ENCODE measurements at regions not wholly inside any gene's neighbourhood (a gene's known extent, or its start where the extent isn't known, plus 50 kb on each side); places are given as distances from the start of the nearest gene placed in this dataset.

GRCh38 chr2:43055086-43055912, 171.1 kb downstream of the ZFP36L2 start:
- DNase-seq (ENCODE audit: low read depth): no peak

DNA sequence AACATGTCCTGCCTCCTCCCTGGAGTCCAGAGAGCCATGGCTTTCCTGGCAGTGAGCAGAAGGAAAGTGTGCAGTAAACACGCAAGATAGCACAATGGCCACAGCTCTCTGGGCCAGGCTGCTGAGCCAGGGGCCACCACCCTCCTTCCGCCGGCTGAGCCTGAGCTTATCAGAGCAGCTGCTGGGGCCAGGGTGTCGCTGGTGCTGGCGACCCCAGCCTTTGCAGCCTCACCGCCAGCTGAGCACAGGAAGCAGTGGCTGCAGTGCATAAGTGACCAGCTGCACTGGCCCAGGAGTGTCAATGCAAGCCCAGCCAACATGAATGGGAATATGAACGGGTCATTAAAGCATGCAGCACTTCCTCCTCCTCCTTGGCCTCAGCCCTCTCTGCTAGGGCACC, 172.0 kb downstream of the ZFP36L2 start:
- no peak for DNase-seq (ENCODE audit: low read depth)

DNA sequence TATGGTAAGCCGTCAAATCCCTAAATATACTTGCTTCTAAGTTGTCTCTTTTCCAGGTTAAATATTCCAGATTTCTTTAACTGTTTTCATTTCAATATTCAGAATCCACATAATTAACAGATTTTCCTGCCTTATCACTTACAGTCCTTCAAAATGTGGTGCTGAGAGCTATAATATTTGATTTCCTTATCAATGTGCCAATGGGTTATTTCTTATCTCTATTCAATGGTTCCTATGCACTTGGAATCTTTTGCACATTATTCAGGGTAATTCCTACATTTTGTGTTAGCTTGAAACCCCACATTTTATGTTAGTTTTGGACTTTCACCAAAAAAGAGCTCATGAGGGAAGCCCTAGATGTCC, 173.5 kb downstream of the ZFP36L2 start:
- DNase-seq (ENCODE audit: low read depth): no peak

- no peak for DNase-seq (ENCODE audit: low read depth)
Observed at GRCh38 chr2:43052204-43052943, 174.0 kb downstream of the ZFP36L2 start.

GRCh38 chr2:43051338-43051737, 175.1 kb downstream of the ZFP36L2 start:
- DNase-seq (ENCODE audit: low read depth): no peak

DNA sequence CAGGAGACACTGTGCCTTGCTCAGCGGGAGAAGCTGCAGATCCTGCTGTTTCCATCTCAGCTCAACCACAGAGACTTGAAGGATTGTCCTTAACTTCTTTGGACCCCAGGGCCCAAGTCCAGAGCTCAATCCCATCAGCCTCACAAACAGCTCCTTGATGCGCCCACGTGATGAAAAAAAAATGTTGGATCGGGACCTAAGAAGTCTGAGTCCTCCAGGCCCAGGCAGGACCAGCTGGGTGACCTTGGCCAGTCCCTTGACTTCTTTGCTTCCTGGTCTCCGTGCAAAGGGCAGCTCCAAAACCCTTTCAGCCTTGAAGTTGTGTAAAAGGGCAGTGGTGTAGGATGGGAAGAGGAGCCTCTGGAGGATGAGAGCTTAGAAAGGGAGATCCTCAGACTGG, 175.5 kb downstream of the ZFP36L2 start:
- DNase-seq (ENCODE audit: low read depth): no peak

DNA sequence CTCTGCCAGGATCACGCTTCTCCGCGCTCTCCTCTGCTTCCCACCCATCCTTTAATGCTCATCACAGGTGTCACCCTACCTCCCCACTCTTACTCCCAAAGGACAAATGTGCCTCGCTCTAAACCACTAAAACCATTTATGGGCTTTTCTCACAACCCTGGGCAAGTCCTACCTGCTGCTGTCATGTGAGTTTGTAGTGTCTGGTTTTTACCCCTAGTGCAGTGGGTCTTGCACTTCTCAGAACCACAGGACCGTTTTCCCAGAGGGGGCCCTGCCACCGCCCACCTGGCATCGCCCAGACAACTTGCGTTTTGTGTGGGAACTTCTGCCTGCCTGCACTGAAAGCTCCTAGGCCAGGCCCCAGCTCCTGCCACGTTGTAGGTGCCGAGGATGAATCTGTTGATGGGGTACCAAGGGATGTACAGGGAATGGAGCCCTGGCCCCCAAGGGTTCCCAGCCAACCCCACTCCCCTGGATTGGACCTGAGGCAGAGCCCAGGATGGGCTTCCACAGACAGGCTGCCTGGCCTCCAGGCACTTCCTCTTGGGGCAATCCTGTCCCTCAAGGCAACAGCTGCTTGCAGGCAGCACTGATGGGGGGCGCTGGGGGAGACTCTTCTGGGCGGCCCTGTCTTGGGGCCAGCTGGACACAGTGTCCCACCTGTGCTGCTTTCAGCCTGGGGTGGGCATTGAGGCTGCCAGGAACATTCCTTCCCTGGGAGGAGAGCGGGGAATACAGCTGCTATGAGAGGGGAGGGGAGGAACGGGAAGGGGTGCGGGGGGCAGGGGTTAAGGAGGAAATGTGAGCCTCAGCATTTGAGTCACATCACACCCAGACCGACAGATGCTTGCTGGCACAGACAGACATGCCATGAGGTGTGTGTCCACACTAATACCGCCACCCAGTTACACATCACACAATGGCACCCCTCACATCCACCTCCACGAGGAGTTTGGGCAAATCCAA, 176.3 kb downstream of the ZFP36L2 start:
- no peak for DNase-seq (ENCODE audit: low read depth)

DNA sequence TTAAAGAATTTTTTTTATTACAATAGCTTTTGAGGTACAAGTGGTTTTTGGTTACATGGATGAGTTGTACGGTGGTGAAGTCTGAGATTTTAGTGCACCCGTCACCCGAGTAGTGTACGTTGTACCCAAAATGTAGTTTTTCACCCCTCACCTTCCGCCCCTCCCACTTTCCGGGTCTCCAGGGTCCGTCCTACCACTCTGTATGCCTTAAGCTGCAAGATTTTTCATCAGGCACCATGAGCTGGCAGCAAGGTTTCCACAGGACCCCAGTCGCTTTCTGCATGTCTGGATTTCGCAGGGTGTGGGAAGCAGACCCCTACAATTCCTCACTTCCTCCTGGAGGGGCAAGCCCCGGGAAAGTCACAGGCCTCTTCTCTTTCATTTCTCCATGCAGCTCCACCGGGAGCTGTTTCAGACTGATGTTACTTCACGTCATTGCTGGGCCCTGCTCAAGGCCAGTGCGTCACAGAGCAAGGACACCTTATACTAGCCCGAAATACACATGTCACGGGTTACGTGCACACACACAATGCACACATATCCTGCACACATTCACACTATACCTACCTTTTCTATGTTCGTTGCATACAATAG, 179.1 kb downstream of the ZFP36L2 start:
- DNase-seq (ENCODE audit: low read depth): no peak

GRCh38 chr2:43045866-43046265, 180.5 kb downstream of the ZFP36L2 start:
- DNase-seq (ENCODE audit: low read depth): no peak

- DNase-seq (ENCODE audit: low read depth): no peak
Observed at GRCh38 chr2:43044093-43044681, 182.2 kb downstream of the ZFP36L2 start.

- no peak for DNase-seq (ENCODE audit: low read depth)
Observed at GRCh38 chr2:43043553-43043870, 182.9 kb downstream of the ZFP36L2 start.

DNA sequence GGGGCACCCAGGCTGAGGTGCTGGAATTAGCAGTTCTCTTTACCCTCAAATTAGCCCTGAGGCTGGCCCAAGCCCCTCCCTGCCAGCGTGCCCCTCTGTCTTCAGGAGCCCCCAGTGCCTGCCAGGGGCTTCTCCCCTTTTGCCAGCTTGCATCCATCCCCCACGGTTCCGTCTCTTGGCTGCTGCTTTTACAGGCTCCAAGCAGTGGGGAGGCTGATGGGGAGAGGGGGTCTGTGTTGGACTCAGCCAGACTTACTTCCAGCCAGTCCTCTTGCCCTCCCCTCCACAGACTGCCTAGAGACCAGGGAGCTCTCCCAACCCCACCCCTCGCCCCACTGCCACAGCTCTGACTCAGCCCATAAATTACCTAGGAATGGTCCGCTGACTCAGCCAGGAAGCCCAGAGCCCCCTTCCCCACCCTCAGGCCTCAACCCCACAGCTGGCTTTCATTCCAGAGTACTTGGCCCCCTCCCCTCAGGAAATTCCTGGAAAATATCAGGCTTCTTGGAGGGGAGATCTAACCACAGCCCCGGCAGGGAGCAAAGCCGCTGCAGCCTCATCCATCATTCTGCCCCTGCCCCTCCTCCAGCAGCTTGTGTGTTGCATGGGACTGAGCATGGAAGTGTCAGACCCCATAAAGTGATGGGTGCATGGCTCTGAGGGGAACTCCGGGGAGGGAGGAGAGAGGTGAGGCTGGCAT, 184.6 kb downstream of the ZFP36L2 start:
- DNase-seq (ENCODE audit: low read depth): no peak

- no peak for DNase-seq (ENCODE audit: low read depth)
Observed at GRCh38 chr2:43041173-43041591, 185.2 kb downstream of the ZFP36L2 start.

DNA sequence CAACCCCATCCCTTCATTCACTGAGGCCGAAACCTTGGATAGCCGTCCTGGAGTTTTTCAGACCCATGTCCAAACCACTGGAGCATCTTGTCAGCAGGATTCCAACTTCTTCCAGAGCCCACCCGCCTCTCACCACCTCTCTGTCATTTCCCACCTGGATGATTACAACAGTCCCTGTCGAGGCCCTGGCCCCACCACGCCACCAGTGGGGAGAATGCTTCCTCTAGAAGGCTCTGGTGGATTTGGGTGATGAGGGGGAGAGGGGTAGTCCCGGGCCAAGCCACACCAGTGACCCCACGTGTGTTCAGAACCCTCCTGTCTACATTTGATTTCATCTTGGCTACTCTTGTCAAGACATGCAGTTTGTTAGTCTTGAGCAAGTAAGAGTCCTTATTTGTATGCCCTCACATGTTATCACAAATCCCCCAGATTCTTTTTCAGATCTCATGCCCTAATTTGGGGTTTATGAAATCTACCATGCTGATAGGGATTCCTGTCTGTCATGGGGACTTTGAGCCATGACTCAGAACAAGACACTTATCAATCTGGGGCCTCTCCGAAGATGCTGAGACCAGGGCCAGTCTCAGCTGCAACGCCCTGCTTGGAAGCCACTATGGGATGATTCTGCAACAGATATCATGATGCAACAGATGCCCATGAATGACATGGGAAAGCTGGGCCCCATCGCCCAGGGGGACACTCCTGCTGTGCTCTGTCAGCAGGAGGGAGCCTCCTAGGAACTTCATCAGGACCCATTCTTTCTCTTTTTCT, 186.1 kb downstream of the ZFP36L2 start:
- DNase-seq (ENCODE audit: low read depth): no peak

DNA sequence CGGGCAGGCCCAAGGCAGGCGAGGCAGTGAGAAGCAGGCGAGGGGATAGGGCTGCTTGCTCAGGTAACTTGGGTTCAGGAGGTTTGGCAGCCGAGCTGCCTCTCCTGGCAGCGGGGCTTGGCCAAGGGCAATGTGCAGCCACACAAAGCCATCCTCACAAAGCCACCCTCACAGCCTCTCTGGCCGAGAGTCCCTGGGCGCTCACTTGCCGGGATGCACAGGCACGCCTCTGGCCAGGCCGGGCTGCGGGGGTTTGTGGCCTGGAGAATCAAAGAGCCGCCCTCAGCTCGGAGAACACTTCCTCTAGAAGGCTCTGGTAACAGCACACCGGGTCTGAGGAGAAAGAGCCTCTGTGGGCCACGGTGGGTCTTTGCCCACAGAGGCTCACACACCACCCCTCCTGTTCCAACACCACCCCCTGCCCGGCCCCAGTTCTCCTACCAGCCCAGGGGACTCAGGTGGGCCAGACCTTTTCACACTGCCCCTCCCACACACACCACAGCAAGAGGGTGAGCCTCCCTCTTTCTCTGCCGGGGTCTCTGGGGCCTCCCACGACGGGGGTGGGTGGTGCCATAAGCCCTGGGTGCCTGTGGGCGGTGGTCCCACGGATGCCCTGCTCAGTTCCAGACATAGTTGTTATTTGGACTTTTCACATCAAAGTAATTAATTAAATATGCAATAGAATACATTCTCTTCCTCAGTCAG, 186.9 kb downstream of the ZFP36L2 start:
- DNase-seq (ENCODE audit: low read depth): no peak

DNA sequence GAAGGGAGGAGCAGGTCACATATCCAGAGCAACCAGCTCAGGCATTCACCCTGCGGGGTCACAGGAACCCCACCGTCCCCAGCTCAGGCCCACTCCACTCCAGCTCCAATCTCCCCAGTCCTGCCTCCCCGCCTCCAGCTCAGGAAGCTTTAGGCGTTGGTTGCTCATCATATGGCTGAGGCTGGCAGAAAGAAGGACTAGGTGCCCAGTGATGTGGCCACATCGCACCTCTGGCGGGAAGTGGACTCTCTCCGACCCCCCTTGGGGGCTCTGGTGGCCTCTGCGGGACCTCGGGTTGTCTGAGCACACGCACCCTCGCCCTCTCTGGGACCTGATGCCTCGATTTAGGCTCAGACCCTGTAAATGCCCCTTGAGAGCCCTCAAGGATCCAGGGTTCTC, 187.7 kb downstream of the ZFP36L2 start:
- DNase-seq (ENCODE audit: low read depth): no peak

GRCh38 chr2:43038034-43038695, 188.2 kb downstream of the ZFP36L2 start:
- DNase-seq (ENCODE audit: low read depth): no peak

GRCh38 chr2:43035922-43036321, 190.5 kb downstream of the ZFP36L2 start:
- no peak for DNase-seq (ENCODE audit: low read depth)

DNA sequence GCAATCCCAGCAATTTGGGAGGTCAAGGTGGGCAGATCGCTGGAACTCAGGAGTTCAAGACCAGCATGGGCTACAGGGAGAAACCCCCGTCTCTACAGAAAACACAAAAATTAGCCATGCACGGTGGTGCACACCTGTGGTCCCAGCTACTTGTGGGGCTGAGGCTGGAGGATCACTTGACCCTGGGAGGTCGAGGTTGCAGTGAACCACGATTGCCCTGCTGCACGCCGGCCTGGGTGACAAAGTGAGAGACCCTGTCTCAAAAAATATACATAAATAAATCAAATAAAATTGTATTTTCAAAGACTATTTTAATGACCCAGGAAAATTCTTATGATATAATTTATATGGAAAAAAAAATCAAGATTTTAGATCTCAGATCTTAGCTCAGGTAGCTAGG, 191.5 kb downstream of the ZFP36L2 start:
- DNase-seq (ENCODE audit: low read depth): no peak
